Neural progenitor cell (in vitro differentiated cells): ENCODE measurements at regions not wholly inside any gene's neighbourhood (a gene's known extent, or its start where the extent isn't known, plus 50 kb on each side); places are given as distances from the start of the nearest gene placed in this dataset.

Experiments used
- DNase-seq: peaks from one replicate; pipeline ENCODE4 v3.0.0-alpha.2; 2016; ENCODE audit warnings: low spot score
- H2AFZ ChIP-seq: fragments of 200-600 bp; sonication (generic); replicated peaks from 2 replicates; pipeline ENCODE4 v1.6.1; 2016; ENCODE audit warnings: antibody characterized with exemption
- H3F3A ChIP-seq: fragments of 200-600 bp; sonication (generic); 2 replicates; pipeline ENCODE4 v1.6.1; 2016; ENCODE audit warnings: antibody characterized with exemption, low read depth
- H3K27ac ChIP-seq: fragments of 200-600 bp; sonication (generic); 2 replicates; pipeline ENCODE4 v1.5.1; 2016; ENCODE audit warnings: mild to moderate bottlenecking
- H3K27me3 ChIP-seq: fragments of 200-600 bp; sonication (generic); 2 replicates; pipeline ENCODE4 v1.6.1; 2016; ENCODE audit warnings: mild to moderate bottlenecking, moderate library complexity
- H3K36me3 ChIP-seq: fragments of 200-600 bp; sonication (generic); 2 replicates; pipeline ENCODE4 v1.5.1; 2016
- H3K4me1 ChIP-seq: fragments of 200-600 bp; sonication (generic); 2 replicates; pipeline ENCODE4 v1.6.1; 2016; ENCODE audit warnings: mixed run types
- H3K4me2 ChIP-seq: fragments of 200-600 bp; sonication (generic); 2 replicates; pipeline ENCODE4 v1.6.1; 2016
- H3K4me3 ChIP-seq: fragments of 200-600 bp; sonication (generic); 2 replicates; pipeline ENCODE4 v1.5.1; 2016
- H3K79me2 ChIP-seq: fragments of 200-600 bp; sonication (generic); 2 replicates; pipeline ENCODE4 v1.6.1; 2016; ENCODE audit warnings: low read depth
- H3K9ac ChIP-seq: fragments of 200-600 bp; sonication (generic); 2 replicates; pipeline ENCODE4 v1.6.1; 2016
- H3K9me3 ChIP-seq: fragments of 200-600 bp; sonication (generic); 2 replicates; pipeline ENCODE4 v1.5.1; 2016; ENCODE audit warnings: low read depth
- H4K20me1 ChIP-seq: fragments of 200-600 bp; sonication (generic); 2 replicates; pipeline ENCODE4 v1.6.1; 2016; ENCODE audit warnings: low read depth
- H3K27ac Mint-ChIP-seq: 3 replicates; pipeline ENCODE4 v1.8.0; 2021; ENCODE audit warnings: mixed read lengths
- H3K27me3 Mint-ChIP-seq: 2 replicates; pipeline ENCODE4 v1.8.0; 2022; ENCODE audit warnings: low read depth, mild to moderate bottlenecking, inconsistent platforms, moderate library complexity, mixed read lengths; ENCODE audit not compliant: insufficient read depth
- H3K36me3 Mint-ChIP-seq: 3 replicates; pipeline ENCODE4 v1.8.0; 2021; ENCODE audit warnings: mixed read lengths
- H3K4me1 Mint-ChIP-seq: 3 replicates; pipeline ENCODE4 v1.8.0; 2021; ENCODE audit warnings: mixed read lengths
- H3K4me3 Mint-ChIP-seq: 3 replicates; pipeline ENCODE4 v1.8.0; 2021; ENCODE audit warnings: mild to moderate bottlenecking, moderate library complexity, mixed read lengths
- H3K9me3 Mint-ChIP-seq: 3 replicates; pipeline ENCODE4 v1.8.0; 2020; ENCODE audit warnings: mixed read lengths
- EZH2 ChIP-seq: fragments of 200-600 bp; sonication (generic); IDR thresholded peaks from 2 replicates; pipeline ENCODE4 v1.6.1; 2017; ENCODE audit warnings: antibody characterized with exemption, mild to moderate bottlenecking, moderate library complexity
- EZH2phosphoT487 ChIP-seq: fragments of 200-600 bp; sonication (generic); IDR thresholded peaks from 2 replicates; pipeline ENCODE4 v1.6.1; 2017; ENCODE audit warnings: antibody characterized with exemption
- TF ChIP-seq, protein P1 (sequence below): fragments of 200-600 bp; sonication (generic); IDR thresholded peaks from 2 replicates; pipeline ENCODE4 v1.5.1; 2017; ENCODE audit warnings: antibody characterized with exemption, mild to moderate bottlenecking

DNA sequence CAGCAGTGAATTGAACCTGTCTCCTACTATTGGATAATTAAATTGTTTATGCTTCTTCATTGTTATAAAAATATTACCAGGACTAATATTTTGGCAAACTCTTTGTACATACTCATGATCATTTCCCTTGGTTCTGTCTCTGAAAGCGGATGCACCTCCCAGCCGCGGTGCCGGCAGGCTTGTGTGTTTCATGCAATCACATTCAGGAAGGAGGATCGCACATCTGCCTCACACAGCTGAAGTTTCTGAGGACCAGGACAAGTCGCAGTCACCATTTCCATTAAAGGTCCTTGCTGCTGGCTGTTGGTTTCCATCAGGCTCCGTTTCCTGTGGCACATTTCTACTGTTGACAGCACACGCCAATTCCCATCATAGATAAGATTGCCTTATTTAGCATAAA lies 117.8 kb upstream of the SHH start:
- no peaks in the 10 kb centered on the region for H4K20me1 ChIP-seq
- H3K79me2 ChIP-seq, result no peaks in the 10 kb centered on the region
- H3K9me3 Mint-ChIP-seq, result no peaks in the 10 kb centered on the region
- H3K4me1 Mint-ChIP-seq, result no peaks in the 10 kb centered on the region
- no peak for DNase-seq
- H3K4me3 ChIP-seq, result no peak overlapping the region
- H3K4me3 Mint-ChIP-seq, result no peak overlapping the region
- peaks cover 11% of the 10 kb centered on the region for H3K27me3 Mint-ChIP-seq
- H3K9ac ChIP-seq, result no peak overlapping the region
- H3K27ac ChIP-seq, result no peak overlapping the region
- H3K4me2 ChIP-seq, result no peak overlapping the region
- H3K36me3 ChIP-seq, result no peaks in the 10 kb centered on the region
- no peaks in the 10 kb centered on the region for H3K9me3 ChIP-seq
- H3K27me3 ChIP-seq, result no peaks in the 10 kb centered on the region
- TF ChIP-seq EZH2phosphoT487 (no peak), EZH2 (no peak)
- TF ChIP-seq, protein P1, sequence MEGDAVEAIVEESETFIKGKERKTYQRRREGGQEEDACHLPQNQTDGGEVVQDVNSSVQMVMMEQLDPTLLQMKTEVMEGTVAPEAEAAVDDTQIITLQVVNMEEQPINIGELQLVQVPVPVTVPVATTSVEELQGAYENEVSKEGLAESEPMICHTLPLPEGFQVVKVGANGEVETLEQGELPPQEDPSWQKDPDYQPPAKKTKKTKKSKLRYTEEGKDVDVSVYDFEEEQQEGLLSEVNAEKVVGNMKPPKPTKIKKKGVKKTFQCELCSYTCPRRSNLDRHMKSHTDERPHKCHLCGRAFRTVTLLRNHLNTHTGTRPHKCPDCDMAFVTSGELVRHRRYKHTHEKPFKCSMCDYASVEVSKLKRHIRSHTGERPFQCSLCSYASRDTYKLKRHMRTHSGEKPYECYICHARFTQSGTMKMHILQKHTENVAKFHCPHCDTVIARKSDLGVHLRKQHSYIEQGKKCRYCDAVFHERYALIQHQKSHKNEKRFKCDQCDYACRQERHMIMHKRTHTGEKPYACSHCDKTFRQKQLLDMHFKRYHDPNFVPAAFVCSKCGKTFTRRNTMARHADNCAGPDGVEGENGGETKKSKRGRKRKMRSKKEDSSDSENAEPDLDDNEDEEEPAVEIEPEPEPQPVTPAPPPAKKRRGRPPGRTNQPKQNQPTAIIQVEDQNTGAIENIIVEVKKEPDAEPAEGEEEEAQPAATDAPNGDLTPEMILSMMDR, result no peak
- no peaks in the 10 kb centered on the region for H3K36me3 Mint-ChIP-seq
- no peak overlapping the region for H2AFZ ChIP-seq
- H3K4me1 ChIP-seq, result no peaks in the 10 kb centered on the region
- H3F3A ChIP-seq, result no peaks in the 10 kb centered on the region
- H3K27ac Mint-ChIP-seq, result no peak overlapping the region

DNA sequence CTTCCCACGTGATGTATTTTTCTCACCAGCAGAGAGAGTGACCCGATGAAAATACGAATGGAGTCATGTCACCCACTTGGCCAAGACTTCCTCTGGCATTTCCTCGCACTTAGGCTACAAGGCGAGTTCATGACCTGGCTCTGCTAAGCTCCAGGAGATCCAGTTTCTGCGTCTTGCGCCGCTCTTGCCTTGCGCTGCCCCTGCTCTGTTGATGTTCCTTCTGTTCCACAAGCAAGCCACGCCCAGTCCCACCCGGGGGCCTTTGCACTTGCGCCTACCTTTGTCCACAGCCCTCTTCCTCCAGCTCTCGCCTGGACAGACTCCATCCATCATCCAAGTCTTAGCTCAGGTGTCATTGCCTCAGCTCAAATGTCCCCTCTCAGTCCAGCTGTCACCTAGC lies 116.3 kb upstream of the SHH start:
- no peaks in the 10 kb centered on the region for H3K9me3 Mint-ChIP-seq
- Histone ChIP-seq H3K4me2 (no peak overlapping the region), H3K9me3 (no peaks in the 10 kb centered on the region), H3F3A (no peaks in the 10 kb centered on the region), H3K27me3 (no peaks in the 10 kb centered on the region), H2AFZ (no peak overlapping the region), H3K4me1 (no peaks in the 10 kb centered on the region), H3K4me3 (no peak overlapping the region), H4K20me1 (no peaks in the 10 kb centered on the region), H3K79me2 (no peaks in the 10 kb centered on the region), H3K27ac (no peak overlapping the region), H3K36me3 (no peaks in the 10 kb centered on the region), H3K9ac (no peak overlapping the region)
- no peaks in the 10 kb centered on the region for H3K36me3 Mint-ChIP-seq
- no peak for TF ChIP-seq EZH2
- no peak for TF ChIP-seq EZH2phosphoT487
- TF ChIP-seq, protein P1, result no peak
- no peaks in the 10 kb centered on the region for H3K4me1 Mint-ChIP-seq
- H3K27me3 Mint-ChIP-seq, result peaks cover 11% of the 10 kb centered on the region
- H3K4me3 Mint-ChIP-seq, result no peak overlapping the region
- no peak for DNase-seq
- no peak overlapping the region for H3K27ac Mint-ChIP-seq

DNA sequence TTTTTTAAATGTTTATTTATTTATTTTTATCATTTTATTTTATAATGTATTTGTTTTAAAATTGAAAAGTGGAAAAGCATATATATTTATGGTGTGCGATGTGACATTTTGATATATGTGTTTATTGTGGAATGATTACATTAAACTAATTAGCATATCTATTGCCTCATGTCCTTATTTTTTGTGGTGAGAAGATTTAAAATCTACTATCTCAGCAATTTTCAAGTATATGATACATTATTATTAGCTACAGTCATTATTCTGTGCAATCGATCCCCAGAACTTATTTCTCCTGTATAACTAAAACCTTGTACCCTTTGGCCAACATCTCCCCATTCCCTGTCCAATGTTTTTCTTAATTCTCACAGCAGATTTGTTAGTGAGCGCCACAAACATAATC lies 115.6 kb upstream of the SHH start:
- no peaks in the 10 kb centered on the region for H3K36me3 Mint-ChIP-seq
- no peaks in the 10 kb centered on the region for H3K4me1 Mint-ChIP-seq
- Histone ChIP-seq H3K4me1 (no peaks in the 10 kb centered on the region), H2AFZ (no peak overlapping the region), H3K36me3 (no peaks in the 10 kb centered on the region), H3K79me2 (no peaks in the 10 kb centered on the region), H3K27me3 (no peaks in the 10 kb centered on the region), H3K9ac (no peak overlapping the region), H3F3A (no peaks in the 10 kb centered on the region), H4K20me1 (no peaks in the 10 kb centered on the region), H3K4me2 (no peak overlapping the region), H3K4me3 (no peak overlapping the region), H3K9me3 (no peaks in the 10 kb centered on the region), H3K27ac (no peak overlapping the region)
- H3K9me3 Mint-ChIP-seq, result no peaks in the 10 kb centered on the region
- no peak overlapping the region for H3K27ac Mint-ChIP-seq
- no peak for DNase-seq
- no peak overlapping the region for H3K4me3 Mint-ChIP-seq
- H3K27me3 Mint-ChIP-seq, result peaks cover 9% of the 10 kb centered on the region
- TF ChIP-seq EZH2phosphoT487, result no peak
- TF ChIP-seq, protein P1, result no peak
- no peak for TF ChIP-seq EZH2

DNA sequence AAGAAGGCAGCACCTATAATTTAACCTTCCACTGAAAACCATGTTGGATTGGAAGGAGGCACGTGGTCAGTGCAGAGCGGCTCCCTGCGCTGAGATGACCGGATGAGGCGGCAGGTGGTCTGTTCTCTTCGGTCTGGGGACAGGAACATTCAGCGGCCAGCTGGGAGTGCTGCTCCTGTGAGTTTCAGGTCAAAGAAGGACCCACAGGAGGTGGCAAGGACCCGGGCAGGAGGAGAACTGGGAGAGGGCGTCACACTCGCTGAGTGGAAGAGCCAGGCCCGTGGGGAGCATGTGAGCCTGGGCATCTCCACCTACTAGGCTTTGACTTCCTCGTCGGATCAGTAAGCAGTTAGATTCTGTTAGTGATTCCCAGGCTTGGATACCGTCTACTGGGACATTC lies 113.4 kb upstream of the SHH start:
- DNase-seq, result no peak
- Histone ChIP-seq H3K27ac (no peak overlapping the region), H3K9ac (no peak overlapping the region), H3K27me3 (no peaks in the 10 kb centered on the region), H3K36me3 (no peaks in the 10 kb centered on the region), H2AFZ (no peak overlapping the region), H3K4me1 (no peaks in the 10 kb centered on the region), H4K20me1 (no peaks in the 10 kb centered on the region), H3K79me2 (no peaks in the 10 kb centered on the region), H3K4me2 (no peak overlapping the region), H3F3A (no peaks in the 10 kb centered on the region), H3K9me3 (no peaks in the 10 kb centered on the region), H3K4me3 (no peak overlapping the region)
- Mint-ChIP-seq H3K36me3 (no peaks in the 10 kb centered on the region), H3K9me3 (no peaks in the 10 kb centered on the region), H3K27me3 (peaks cover 5% of the 10 kb centered on the region), H3K27ac (no peak overlapping the region), H3K4me3 (no peak overlapping the region), H3K4me1 (no peaks in the 10 kb centered on the region)
- TF ChIP-seq EZH2phosphoT487 (no peak), EZH2 (no peak)
- TF ChIP-seq, protein P1, result no peak
